Keratinocyte (primary cell): ENCODE measurements at regions not wholly inside any gene's neighbourhood (a gene's known extent, or its start where the extent isn't known, plus 50 kb on each side); places are given as distances from the start of the nearest gene placed in this dataset.

Experiments used
- DNase-seq: peaks from one replicate; pipeline ENCODE4 v3.0.0-alpha.2; 2011; ENCODE audit warnings: low read depth, missing footprints, low spot score
- FAIRE-seq: peaks from 2 replicates; lab custom pipeline; 2011; peaks lifted over from hg19 to GRCh38; lab: Jason Lieb, UNC
- H2AFZ ChIP-seq: 2 replicates; pipeline ENCODE4 v1.6.0; 2012; ENCODE audit warnings: low read length, control low read depth, inconsistent platforms; ENCODE audit not compliant: control insufficient read depth
- H3K27ac ChIP-seq: 2 replicates; pipeline ENCODE4 v1.5.1; 2011; ENCODE audit warnings: low read length; ENCODE audit not compliant: control insufficient read depth, insufficient read depth
- H3K27me3 ChIP-seq: 3 replicates; pipeline ENCODE4 v1.6.0; 2011; ENCODE audit warnings: low read length; ENCODE audit not compliant: control insufficient read depth, insufficient read depth; ENCODE audit errors: extremely low read depth
- H3K36me3 ChIP-seq, 2 experiments: 2 replicates in 1 of 2; 3 replicates in 1 of 2; pipeline ENCODE4 v1.5.1; 2011; ENCODE audit warnings: low read length in 2 of 2, mild to moderate bottlenecking in 1 of 2; ENCODE audit not compliant: control insufficient read depth in 2 of 2, insufficient read depth in 2 of 2; ENCODE audit errors: extremely low read depth in 1 of 2
- H3K4me1 ChIP-seq: 3 replicates; pipeline ENCODE4 v1.5.1; 2011; ENCODE audit warnings: low read length; ENCODE audit not compliant: control insufficient read depth, insufficient read depth; ENCODE audit errors: extremely low read depth
- H3K4me2 ChIP-seq: 3 replicates; pipeline ENCODE4 v1.6.0; 2011; ENCODE audit warnings: low read depth, low read length; ENCODE audit not compliant: control insufficient read depth, insufficient read depth; ENCODE audit errors: extremely low read depth
- H3K4me3 ChIP-seq, 3 experiments: fragments of 200-600 bp in 1 of 3; sonication (generic) in 1 of 3; 2 replicates in 2 of 3; 3 replicates in 1 of 3; pipeline ENCODE4 v1.5.1; 2011 to 2016; ENCODE audit warnings: low read length in 3 of 3, mild to moderate bottlenecking in 3 of 3, control low read depth in 2 of 3, inconsistent platforms in 1 of 3, low read depth in 1 of 3, mixed read lengths in 1 of 3, mixed run types in 1 of 3, moderate library complexity in 1 of 3; ENCODE audit not compliant: control insufficient read depth in 2 of 3, insufficient read depth in 2 of 3; ENCODE audit errors: extremely low read depth in 1 of 3
- H3K79me2 ChIP-seq: 2 replicates; pipeline ENCODE4 v1.6.0; 2012; ENCODE audit warnings: low read length; ENCODE audit not compliant: control insufficient read depth, insufficient read depth
- H3K9ac ChIP-seq: 3 replicates; pipeline ENCODE4 v1.6.0; 2011; ENCODE audit warnings: low read length; ENCODE audit not compliant: control insufficient read depth, insufficient read depth; ENCODE audit errors: extremely low read depth
- H3K9me1 ChIP-seq: 3 replicates; pipeline ENCODE4 v1.6.0; 2011; ENCODE audit warnings: low read length; ENCODE audit not compliant: control insufficient read depth, insufficient read depth; ENCODE audit errors: extremely low read depth
- H3K9me3 ChIP-seq: 2 replicates; pipeline ENCODE4 v1.5.1; 2012; ENCODE audit warnings: low read depth, low read length; ENCODE audit not compliant: control insufficient read depth
- H4K20me1 ChIP-seq: 3 replicates; pipeline ENCODE4 v1.6.0; 2011; ENCODE audit warnings: low read length; ENCODE audit not compliant: control insufficient read depth, insufficient read depth; ENCODE audit errors: extremely low read depth
- CTCF ChIP-seq, 3 experiments: IDR thresholded peaks in 1 of 3; conservative IDR thresholded peaks in 1 of 3; optimal IDR thresholded peaks in 1 of 3; 2 replicates in 2 of 3; 3 replicates in 1 of 3; pipeline versions ENCODE3 to v1.5.1; 2011; ENCODE audit warnings: low read length in 3 of 3, mild to moderate bottlenecking in 3 of 3, moderate library complexity in 2 of 3, control low read depth in 1 of 3, inconsistent platforms in 1 of 3; ENCODE audit not compliant: insufficient read depth in 2 of 3; ENCODE audit errors: extremely low read depth in 1 of 3
- EZH2 ChIP-seq: IDR thresholded peaks from one replicate; pipeline ENCODE4 v1.6.1; 2012; ENCODE audit warnings: inconsistent platforms, mild to moderate bottlenecking, low read length, moderate library complexity
- dilution Hi-C: fragments of 300-500 bp; cut with MboI; formaldehyde crosslinking; loops from one replicate; pipeline ENCODE4 v1.7.0; 2020; ENCODE audit warnings: low sequenced_read_pairs; ENCODE audit not compliant: extremely low pct_ligation_motif_present

GRCh38 chr5:174436750-174437149 is 287.6 kb upstream of the MSX2 start:
- H4K20me1 ChIP-seq: no peaks in the 10 kb centered on the region
- no peaks in the 10 kb centered on the region for H3K36me3 ChIP-seq
- dilution Hi-C loops: no loop called here
- FAIRE-seq (no peak), DNase-seq (no peak)
- no peaks in the 10 kb centered on the region for H3K79me2 ChIP-seq
- no peaks in the 10 kb centered on the region for H3K27me3 ChIP-seq
- H3K4me1 ChIP-seq: no peaks in the 10 kb centered on the region
- H3K9me1 ChIP-seq: no peaks in the 10 kb centered on the region
- no peak overlapping the region for H3K27ac ChIP-seq
- H3K9ac ChIP-seq: no peak overlapping the region
- H2AFZ ChIP-seq: no peak overlapping the region
- no peak overlapping the region for H3K4me2 ChIP-seq
- TF ChIP-seq EZH2: no peak
- TF ChIP-seq CTCF (optimal IDR thresholded peaks at IDR 0.05 in 1 of 3, IDR thresholded peaks at IDR 0.05 in 1 of 3, conservative IDR thresholded peaks at IDR 0.05 in 1 of 3; ENCODE audit: extremely low read depth in 1 of 3, insufficient read depth in 2 of 3, low read length in 3 of 3): no peak
- H3K4me3 ChIP-seq: no peak overlapping the region
- H3K9me3 ChIP-seq: no peaks in the 10 kb centered on the region

- Histone ChIP-seq H3K79me2 (no peaks in the 10 kb centered on the region), H3K4me2 (no peak overlapping the region), H3K4me1 (peaks cover 12% of the 10 kb centered on the region), H4K20me1 (no peaks in the 10 kb centered on the region), H3K27ac (no peak overlapping the region), H3K4me3 (no peak overlapping the region), H3K9me1 (no peaks in the 10 kb centered on the region), H3K36me3 (no peaks in the 10 kb centered on the region), H3K9ac (no peak overlapping the region), H2AFZ (no peak overlapping the region), H3K27me3 (no peaks in the 10 kb centered on the region), H3K9me3 (no peaks in the 10 kb centered on the region)
- FAIRE-seq (no peak), DNase-seq (no peak)
- TF ChIP-seq CTCF (optimal IDR thresholded peaks at IDR 0.05 in 1 of 3, IDR thresholded peaks at IDR 0.05 in 1 of 3, conservative IDR thresholded peaks at IDR 0.05 in 1 of 3; ENCODE audit: extremely low read depth in 1 of 3, insufficient read depth in 2 of 3, low read length in 3 of 3) (no peak), EZH2 (no peak)
- dilution Hi-C loops: no loop called here
Measured at GRCh38 chr5:174444479-174445188, 279.7 kb upstream of the MSX2 start.
